ENCODE measurements at regions not wholly inside any gene's neighbourhood (a gene's known extent, or its start where the extent isn't known, plus 50 kb on each side); places are given as distances from the start of the nearest gene placed in this dataset.

DNA sequence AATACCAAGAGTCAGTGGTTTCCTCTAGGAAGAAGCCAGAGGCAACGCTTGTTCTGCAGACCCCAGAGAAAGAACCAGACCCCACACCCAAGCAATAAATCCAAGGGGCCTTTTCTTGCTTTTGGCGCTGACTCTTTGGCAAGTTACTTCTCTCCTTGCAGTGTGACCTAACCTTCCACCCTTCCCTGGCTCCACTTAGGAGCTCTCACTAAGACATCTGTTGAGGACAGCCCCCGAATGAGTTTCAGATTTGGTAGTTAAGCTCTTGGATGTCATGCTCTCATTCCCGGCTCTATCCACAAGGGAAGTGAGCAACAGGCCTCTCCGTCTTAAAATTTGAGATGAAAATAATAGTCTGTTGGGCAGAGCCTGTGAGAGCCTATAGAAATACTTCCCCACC, 50.6 kb upstream of the FAM204A start:
- TF ChIP-seq CTCF (IDR thresholded peaks at IDR 0.05) (no peak), ZNF121 (CRISPR knock-in tag; IDR thresholded peaks at IDR 0.05) (no peak), USF2 (CRISPR knock-in tag; IDR thresholded peaks at IDR 0.05) (no peak), ELF4 (CRISPR knock-in tag; IDR thresholded peaks at IDR 0.05; ENCODE audit: low read depth) (no peak), JUN (CRISPR knock-in tag; IDR thresholded peaks at IDR 0.05) (no peak)
- TF ChIP-seq, protein P1, sequence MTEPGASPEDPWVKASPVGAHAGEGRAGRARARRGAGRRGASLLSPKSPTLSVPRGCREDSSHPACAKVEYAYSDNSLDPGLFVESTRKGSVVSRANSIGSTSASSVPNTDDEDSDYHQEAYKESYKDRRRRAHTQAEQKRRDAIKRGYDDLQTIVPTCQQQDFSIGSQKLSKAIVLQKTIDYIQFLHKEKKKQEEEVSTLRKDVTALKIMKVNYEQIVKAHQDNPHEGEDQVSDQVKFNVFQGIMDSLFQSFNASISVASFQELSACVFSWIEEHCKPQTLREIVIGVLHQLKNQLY (CRISPR knock-in tag; IDR thresholded peaks at IDR 0.05) = no peak
